Esophagus (tissue), 2 donors: ENCODE measurements at regions not wholly inside any gene's neighbourhood (a gene's known extent, or its start where the extent isn't known, plus 50 kb on each side); places are given as distances from the start of the nearest gene placed in this dataset.

ENCODE experiments used
- H3K27ac ChIP-seq, 2 donors: one replicate each; pipeline ENCODE4 v1.5.1; 2013; ENCODE audit warnings: low read depth in 2 of 2, mild to moderate bottlenecking in 2 of 2, inconsistent platforms in 1 of 2, low read length in 1 of 2, moderate library complexity in 1 of 2
- H3K27me3 ChIP-seq, 2 donors: one replicate each; pipeline ENCODE4 v1.6.1; 2013; ENCODE audit warnings: low read length in 2 of 2, control low read depth in 1 of 2, mild to moderate bottlenecking in 1 of 2; ENCODE audit not compliant: insufficient read depth in 2 of 2, control insufficient read depth in 1 of 2
- H3K36me3 ChIP-seq, 2 donors: one replicate each; pipeline ENCODE4 v1.6.1; 2013; ENCODE audit warnings: low read length in 1 of 2; ENCODE audit not compliant: control insufficient read depth in 2 of 2, insufficient read depth in 2 of 2
- H3K4me1 ChIP-seq, 2 donors: one replicate each; pipeline ENCODE4 v1.6.1; 2013; ENCODE audit warnings: low read length in 1 of 2; ENCODE audit not compliant: control insufficient read depth in 2 of 2, insufficient read depth in 2 of 2
- H3K4me3 ChIP-seq, 2 donors: one replicate each; pipeline ENCODE4 v1.5.1; 2013; ENCODE audit warnings: low read length in 2 of 2, mild to moderate bottlenecking in 2 of 2, low read depth in 1 of 2, moderate library complexity in 1 of 2
- H3K9me3 ChIP-seq, 2 donors: one replicate each; pipeline ENCODE4 v1.6.1; 2013; ENCODE audit warnings: mild to moderate bottlenecking in 2 of 2, low read depth in 1 of 2, low read length in 1 of 2, moderate library complexity in 1 of 2; ENCODE audit not compliant: control insufficient read depth in 2 of 2, insufficient read depth in 1 of 2
- WGBS, 2 donors: extraction: QIAGEN DNeasy Blood & Tissue Kit; methylation state at CpG; one replicate each; pipeline ENCODE4 v1.1.7; 2013; 5-methylcytosine and 5-hydroxymethylcytosine counted together
- donor health status: healthy with polysubstance abuse.
- donor health status: Bipolar disorder and iron deficiency.

- Histone ChIP-seq H3K36me3 (no peaks in the 10 kb centered on the region), H3K27ac (no peak overlapping the region), H3K9me3 (no peaks in the 10 kb centered on the region), H3K27me3 (no peaks in the 10 kb centered on the region), H3K4me1 (no peaks in the 10 kb centered on the region), H3K4me3 (no peak overlapping the region)
- WGBS, 2 donors: 64 to 66% methylated on average over 4 of the region's 4 CpGs
Observed at GRCh38 chr7:114755856-114756255, 166.0 kb upstream of the MDFIC start.

- H3K4me3 ChIP-seq: no peak overlapping the region
- WGBS, 2 donors: 71 to 80% methylated on average over 4 of the region's 4 CpGs
- no peak overlapping the region for H3K27ac ChIP-seq
- H3K9me3 ChIP-seq: no peaks in the 10 kb centered on the region
- no peaks in the 10 kb centered on the region for H3K36me3 ChIP-seq
- no peaks in the 10 kb centered on the region for H3K27me3 ChIP-seq
- H3K4me1 ChIP-seq: no peaks in the 10 kb centered on the region
Observed at GRCh38 chr7:114758661-114759227, 163.2 kb upstream of the MDFIC start.

GRCh38 chr7:114759347-114760062, 162.4 kb upstream of the MDFIC start:
- Histone ChIP-seq H3K4me3 (no peak overlapping the region), H3K36me3 (no peaks in the 10 kb centered on the region), H3K27me3 (no peaks in the 10 kb centered on the region), H3K4me1 (no peaks in the 10 kb centered on the region), H3K9me3 (no peaks in the 10 kb centered on the region), H3K27ac (no peak overlapping the region)
- WGBS, 2 donors: 89 to 90% methylated on average over 2 of the region's 2 CpGs

GRCh38 chr7:114760477-114760876, 161.4 kb upstream of the MDFIC start:
- H3K36me3 ChIP-seq: no peaks in the 10 kb centered on the region
- H3K9me3 ChIP-seq: no peaks in the 10 kb centered on the region
- 74 to 86% methylated on average over 2 of the region's 2 CpGs for WGBS, 2 donors

GRCh38 chr7:114761973-114762372, 159.9 kb upstream of the MDFIC start:
- WGBS, 2 donors: 92 to 95% methylated on average over 2 of the region's 2 CpGs
- Histone ChIP-seq H3K27ac (no peak overlapping the region), H3K4me1 (no peaks in the 10 kb centered on the region)

More at GRCh38 chr7:114760477-114760876, 161.4 kb upstream of the MDFIC start:
- Histone ChIP-seq H3K27me3 (no peaks in the 10 kb centered on the region), H3K27ac (no peak overlapping the region), H3K4me3 (no peak overlapping the region), H3K4me1 (no peaks in the 10 kb centered on the region)

GRCh38 chr7:114765331-114766040, 156.4 kb upstream of the MDFIC start:
- H3K27me3 ChIP-seq: no peaks in the 10 kb centered on the region
- H3K9me3 ChIP-seq: no peaks in the 10 kb centered on the region
- no peaks in the 10 kb centered on the region for H3K4me1 ChIP-seq
- H3K27ac ChIP-seq: no peak overlapping the region
- no peak overlapping the region for H3K4me3 ChIP-seq
- WGBS, 2 donors: 69 to 75% methylated on average over 2 of the region's 2 CpGs
- H3K36me3 ChIP-seq: no peaks in the 10 kb centered on the region

More at GRCh38 chr7:114761973-114762372, 159.9 kb upstream of the MDFIC start:
- Histone ChIP-seq H3K36me3 (no peaks in the 10 kb centered on the region), H3K9me3 (no peaks in the 10 kb centered on the region), H3K27me3 (no peaks in the 10 kb centered on the region), H3K4me3 (no peak overlapping the region)

- Histone ChIP-seq H3K27me3 (no peaks in the 10 kb centered on the region), H3K4me1 (no peaks in the 10 kb centered on the region), H3K4me3 (no peak overlapping the region), H3K36me3 (no peaks in the 10 kb centered on the region), H3K9me3 (no peaks in the 10 kb centered on the region), H3K27ac (no peak overlapping the region)
- 85 to 92% methylated on average over 5 of the region's 5 CpGs for WGBS, 2 donors
Observed at GRCh38 chr7:114766041-114766356, 155.9 kb upstream of the MDFIC start.

- no peaks in the 10 kb centered on the region for H3K9me3 ChIP-seq
- H3K27ac ChIP-seq: no peak overlapping the region
- no peaks in the 10 kb centered on the region for H3K27me3 ChIP-seq
- 79 to 88% methylated on average over 1 of the region's 1 CpG for WGBS, 2 donors
- H3K4me3 ChIP-seq: no peak overlapping the region
- H3K36me3 ChIP-seq: no peaks in the 10 kb centered on the region
- no peaks in the 10 kb centered on the region for H3K4me1 ChIP-seq
Observed at GRCh38 chr7:114777288-114777687, 144.6 kb upstream of the MDFIC start.

- Histone ChIP-seq H3K9me3 (no peaks in the 10 kb centered on the region), H3K27ac (no peak overlapping the region), H3K36me3 (no peaks in the 10 kb centered on the region), H3K27me3 (no peaks in the 10 kb centered on the region), H3K4me3 (no peak overlapping the region), H3K4me1 (no peaks in the 10 kb centered on the region)
- 85 to 89% methylated on average over 4 of the region's 4 CpGs for WGBS, 2 donors
Observed at GRCh38 chr7:114783508-114783907, 138.4 kb upstream of the MDFIC start.
